Neutrophil (primary cell): ENCODE measurements at regions not wholly inside any gene's neighbourhood (a gene's known extent, or its start where the extent isn't known, plus 50 kb on each side); places are given as distances from the start of the nearest gene placed in this dataset.

Source experiments
- H3K27ac ChIP-seq: fragments of 200-600 bp; sonication (generic); 2 replicates; pipeline ENCODE4 v1.5.1; 2016; ENCODE audit warnings: mild to moderate bottlenecking, moderate library complexity
- H3K27me3 ChIP-seq: fragments of 200-600 bp; sonication (generic); 2 replicates; pipeline ENCODE4 v1.6.0; 2016; ENCODE audit warnings: mild to moderate bottlenecking
- H3K36me3 ChIP-seq: fragments of 200-600 bp; sonication (generic); 2 replicates; pipeline ENCODE4 v1.5.1; 2017
- H3K4me1 ChIP-seq, 2 experiments: fragments of 200-600 bp in 1 of 2; sonication (generic) in 1 of 2; 1 replicate in 1 of 2; 2 replicates in 1 of 2; pipeline versions ENCODE4 v1.5.1 to v1.6.1; 2013 to 2016; ENCODE audit warnings: low read depth in 1 of 2, low read length in 1 of 2, mild to moderate bottlenecking in 1 of 2, moderate library complexity in 1 of 2; ENCODE audit not compliant: control insufficient read depth in 1 of 2, insufficient read depth in 1 of 2
- H3K4me3 ChIP-seq, 2 experiments: fragments of 200-600 bp in 1 of 2; sonication (generic) in 1 of 2; 1 replicate in 1 of 2; 2 replicates in 1 of 2; pipeline ENCODE4 v1.5.1; 2013 to 2016; ENCODE audit warnings: low read depth in 1 of 2, low read length in 1 of 2, mild to moderate bottlenecking in 1 of 2, moderate library complexity in 1 of 2
- H3K9me3 ChIP-seq: fragments of 200-600 bp; sonication (generic); 2 replicates; pipeline ENCODE4 v1.5.1; 2016
- CTCF ChIP-seq: fragments of 200-600 bp; sonication (generic); IDR thresholded peaks from 2 replicates; pipeline ENCODE4 v1.5.1; 2016; ENCODE audit warnings: antibody characterized with exemption

- TF ChIP-seq CTCF = no peak
- no peak overlapping the region for H3K4me3 ChIP-seq
Measured at GRCh38 chr10:29041616-29042015, 247.3 kb upstream of the LYZL1 start.

GRCh38 chr10:29048506-29048905 is 240.4 kb upstream of the LYZL1 start:
- Histone ChIP-seq H3K36me3 (no peaks in the 10 kb centered on the region), H3K4me1 (no peaks in the 10 kb centered on the region), H3K27ac (no peak overlapping the region), H3K4me3 (no peak overlapping the region), H3K27me3 (peaks cover 7% of the 10 kb centered on the region), H3K9me3 (no peaks in the 10 kb centered on the region)
- no peak for TF ChIP-seq CTCF

More at GRCh38 chr10:29041616-29042015, 247.3 kb upstream of the LYZL1 start:
- Histone ChIP-seq H3K27me3 (peaks cover 11% of the 10 kb centered on the region), H3K27ac (no peak overlapping the region), H3K36me3 (no peaks in the 10 kb centered on the region), H3K9me3 (no peaks in the 10 kb centered on the region), H3K4me1 (no peaks in the 10 kb centered on the region)

- H3K27ac ChIP-seq = no peak overlapping the region
- TF ChIP-seq CTCF = no peak
- no peaks in the 10 kb centered on the region for H3K36me3 ChIP-seq
- H3K27me3 ChIP-seq = peaks cover 7% of the 10 kb centered on the region
- H3K4me1 ChIP-seq = peaks cover 2 to 8% of the 10 kb centered on the region in 2 experiments
- no peaks in the 10 kb centered on the region for H3K9me3 ChIP-seq
- H3K4me3 ChIP-seq = no peak overlapping the region
Measured at GRCh38 chr10:29050081-29050480, 238.8 kb upstream of the LYZL1 start.

GRCh38 chr10:29055101-29055500 is 233.8 kb upstream of the LYZL1 start:
- Histone ChIP-seq H3K27ac (no peak overlapping the region), H3K36me3 (no peaks in the 10 kb centered on the region), H3K4me1 (peaks cover 3 to 9% of the 10 kb centered on the region in 2 experiments), H3K9me3 (no peaks in the 10 kb centered on the region), H3K4me3 (no peak overlapping the region), H3K27me3 (peaks cover 7% of the 10 kb centered on the region)
- no peak for TF ChIP-seq CTCF

GRCh38 chr10:29056729-29057128 is 232.1 kb upstream of the LYZL1 start:
- peaks cover 3 to 9% of the 10 kb centered on the region in 2 experiments for H3K4me1 ChIP-seq
- H3K27me3 ChIP-seq = no peaks in the 10 kb centered on the region
- no peak overlapping the region for H3K4me3 ChIP-seq
- no peak overlapping the region for H3K27ac ChIP-seq
- H3K36me3 ChIP-seq = no peaks in the 10 kb centered on the region
- H3K9me3 ChIP-seq = no peaks in the 10 kb centered on the region
- no peak for TF ChIP-seq CTCF

GRCh38 chr10:29057822-29058331 is 231.0 kb upstream of the LYZL1 start:
- H3K9me3 ChIP-seq = no peaks in the 10 kb centered on the region
- H3K4me3 ChIP-seq = no peak overlapping the region
- no peak overlapping the region for H3K27ac ChIP-seq
- H3K27me3 ChIP-seq = no peaks in the 10 kb centered on the region
- H3K4me1 ChIP-seq = peaks cover 3 to 9% of the 10 kb centered on the region in 2 experiments
- no peak for TF ChIP-seq CTCF
- H3K36me3 ChIP-seq = no peaks in the 10 kb centered on the region
